ENCODE measurements at regions not wholly inside any gene's neighbourhood (a gene's known extent, or its start where the extent isn't known, plus 50 kb on each side); places are given as distances from the start of the nearest gene placed in this dataset.
"Not testable (repeated sequence)": the region's sequence is repeated elsewhere in the genome, so short reads cannot be mapped to it uniquely, and the experiment has no call there.

DNA sequence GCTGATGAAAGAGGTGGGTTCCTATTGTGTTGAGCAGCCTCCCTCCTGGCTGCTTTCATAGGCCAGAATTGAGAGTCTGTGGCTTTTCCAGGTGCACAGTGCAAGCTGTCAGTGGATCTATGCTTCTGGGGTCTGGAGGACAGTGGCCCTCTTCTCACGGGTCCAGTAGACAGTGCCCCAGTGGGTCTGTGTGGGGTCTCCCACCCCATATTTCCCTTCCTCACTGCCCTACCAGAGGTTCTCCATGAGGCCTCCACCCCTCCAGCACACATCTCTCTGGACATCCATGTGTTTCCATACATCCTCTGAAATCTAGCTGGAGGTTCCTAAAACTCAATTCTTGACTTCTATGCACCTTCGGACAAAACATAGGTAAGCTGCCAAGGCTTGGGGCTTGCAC lies 201.2 kb downstream of the FAM43A start:
- no peaks in the 10 kb centered on the region for H3K27me3 ChIP-seq (ENCODE audit: insufficient read depth)
- H3K9me2 ChIP-seq = no peaks in the 10 kb centered on the region
- TF ChIP-seq TCF12 (IDR thresholded peaks at IDR 0.05) = no peak
- TF ChIP-seq CHD2 (IDR thresholded peaks at IDR 0.05; ENCODE audit: low read length, partially characterized antibody) = no peak
- TF ChIP-seq NFIC (IDR thresholded peaks at IDR 0.05; ENCODE audit: borderline replicate concordance) = no peak
- TF ChIP-seq FOXJ3 (CRISPR knock-in tag; IDR thresholded peaks at IDR 0.05) = no peak
- TF ChIP-seq TAF1 (IDR thresholded peaks at IDR 0.05; ENCODE audit: borderline replicate concordance, low read depth, low read length) = no peak
- TF ChIP-seq, protein P1, sequence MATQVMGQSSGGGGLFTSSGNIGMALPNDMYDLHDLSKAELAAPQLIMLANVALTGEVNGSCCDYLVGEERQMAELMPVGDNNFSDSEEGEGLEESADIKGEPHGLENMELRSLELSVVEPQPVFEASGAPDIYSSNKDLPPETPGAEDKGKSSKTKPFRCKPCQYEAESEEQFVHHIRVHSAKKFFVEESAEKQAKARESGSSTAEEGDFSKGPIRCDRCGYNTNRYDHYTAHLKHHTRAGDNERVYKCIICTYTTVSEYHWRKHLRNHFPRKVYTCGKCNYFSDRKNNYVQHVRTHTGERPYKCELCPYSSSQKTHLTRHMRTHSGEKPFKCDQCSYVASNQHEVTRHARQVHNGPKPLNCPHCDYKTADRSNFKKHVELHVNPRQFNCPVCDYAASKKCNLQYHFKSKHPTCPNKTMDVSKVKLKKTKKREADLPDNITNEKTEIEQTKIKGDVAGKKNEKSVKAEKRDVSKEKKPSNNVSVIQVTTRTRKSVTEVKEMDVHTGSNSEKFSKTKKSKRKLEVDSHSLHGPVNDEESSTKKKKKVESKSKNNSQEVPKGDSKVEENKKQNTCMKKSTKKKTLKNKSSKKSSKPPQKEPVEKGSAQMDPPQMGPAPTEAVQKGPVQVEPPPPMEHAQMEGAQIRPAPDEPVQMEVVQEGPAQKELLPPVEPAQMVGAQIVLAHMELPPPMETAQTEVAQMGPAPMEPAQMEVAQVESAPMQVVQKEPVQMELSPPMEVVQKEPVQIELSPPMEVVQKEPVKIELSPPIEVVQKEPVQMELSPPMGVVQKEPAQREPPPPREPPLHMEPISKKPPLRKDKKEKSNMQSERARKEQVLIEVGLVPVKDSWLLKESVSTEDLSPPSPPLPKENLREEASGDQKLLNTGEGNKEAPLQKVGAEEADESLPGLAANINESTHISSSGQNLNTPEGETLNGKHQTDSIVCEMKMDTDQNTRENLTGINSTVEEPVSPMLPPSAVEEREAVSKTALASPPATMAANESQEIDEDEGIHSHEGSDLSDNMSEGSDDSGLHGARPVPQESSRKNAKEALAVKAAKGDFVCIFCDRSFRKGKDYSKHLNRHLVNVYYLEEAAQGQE (IDR thresholded peaks at IDR 0.05; ENCODE audit: low read depth, low read length) = no peak
- no peak for TF ChIP-seq TEAD4 (IDR thresholded peaks at IDR 0.05; ENCODE audit: borderline replicate concordance, insufficient read depth)
- TF ChIP-seq EP300 (IDR thresholded peaks at IDR 0.05; ENCODE audit: borderline replicate concordance in 1 of 2, low read depth in 1 of 2, low read length in 1 of 2) = no peak
- TF ChIP-seq, protein P2, sequence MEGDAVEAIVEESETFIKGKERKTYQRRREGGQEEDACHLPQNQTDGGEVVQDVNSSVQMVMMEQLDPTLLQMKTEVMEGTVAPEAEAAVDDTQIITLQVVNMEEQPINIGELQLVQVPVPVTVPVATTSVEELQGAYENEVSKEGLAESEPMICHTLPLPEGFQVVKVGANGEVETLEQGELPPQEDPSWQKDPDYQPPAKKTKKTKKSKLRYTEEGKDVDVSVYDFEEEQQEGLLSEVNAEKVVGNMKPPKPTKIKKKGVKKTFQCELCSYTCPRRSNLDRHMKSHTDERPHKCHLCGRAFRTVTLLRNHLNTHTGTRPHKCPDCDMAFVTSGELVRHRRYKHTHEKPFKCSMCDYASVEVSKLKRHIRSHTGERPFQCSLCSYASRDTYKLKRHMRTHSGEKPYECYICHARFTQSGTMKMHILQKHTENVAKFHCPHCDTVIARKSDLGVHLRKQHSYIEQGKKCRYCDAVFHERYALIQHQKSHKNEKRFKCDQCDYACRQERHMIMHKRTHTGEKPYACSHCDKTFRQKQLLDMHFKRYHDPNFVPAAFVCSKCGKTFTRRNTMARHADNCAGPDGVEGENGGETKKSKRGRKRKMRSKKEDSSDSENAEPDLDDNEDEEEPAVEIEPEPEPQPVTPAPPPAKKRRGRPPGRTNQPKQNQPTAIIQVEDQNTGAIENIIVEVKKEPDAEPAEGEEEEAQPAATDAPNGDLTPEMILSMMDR (IDR thresholded peaks at IDR 0.05) = no peak
- TF ChIP-seq, protein P3, sequence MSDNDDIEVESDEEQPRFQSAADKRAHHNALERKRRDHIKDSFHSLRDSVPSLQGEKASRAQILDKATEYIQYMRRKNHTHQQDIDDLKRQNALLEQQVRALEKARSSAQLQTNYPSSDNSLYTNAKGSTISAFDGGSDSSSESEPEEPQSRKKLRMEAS (IDR thresholded peaks at IDR 0.05; ENCODE audit: low read depth) = no peak
- no peak for TF ChIP-seq RCOR1 (IDR thresholded peaks at IDR 0.05; ENCODE audit: low read length)
- TF ChIP-seq, protein P4, sequence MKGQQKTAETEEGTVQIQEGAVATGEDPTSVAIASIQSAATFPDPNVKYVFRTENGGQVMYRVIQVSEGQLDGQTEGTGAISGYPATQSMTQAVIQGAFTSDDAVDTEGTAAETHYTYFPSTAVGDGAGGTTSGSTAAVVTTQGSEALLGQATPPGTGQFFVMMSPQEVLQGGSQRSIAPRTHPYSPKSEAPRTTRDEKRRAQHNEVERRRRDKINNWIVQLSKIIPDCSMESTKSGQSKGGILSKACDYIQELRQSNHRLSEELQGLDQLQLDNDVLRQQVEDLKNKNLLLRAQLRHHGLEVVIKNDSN (IDR thresholded peaks at IDR 0.05; ENCODE audit: borderline replicate concordance, low read depth) = no peak
- TF ChIP-seq POLR2AphosphoS5 (IDR thresholded peaks at IDR 0.05; ENCODE audit: low read depth, low read length) = no peak
- no peak for TF ChIP-seq FOXM1 (IDR thresholded peaks at IDR 0.05; ENCODE audit: low read depth)
- H3K79me2 ChIP-seq (ENCODE audit: insufficient read depth) = no peaks in the 10 kb centered on the region
- ChIA-PET POLR2A (no interaction called here), CTCF (interaction anchor here (0.6 kb wide), 1 partner anchor 23 kb away, joined by 3 read pairs; no protein-coding TSS in a partner anchor)
- no peaks in the 10 kb centered on the region for H3K9me3 ChIP-seq
- no peak overlapping the region for H3K27ac ChIP-seq (ENCODE audit: low read depth in 2 of 2, low read length in 1 of 2)
- no peak overlapping the region for H3K4me2 ChIP-seq
- H3K9ac ChIP-seq = no peak overlapping the region
- 63% methylated on average over 1 of the region's 2 CpGs for WGBS (ENCODE audit: low lambda C conversion rate)
- no peak overlapping the region for H2AFZ ChIP-seq (ENCODE audit: low read depth)
- no peaks in the 10 kb centered on the region for H3F3A ChIP-seq (replicated peaks; ENCODE audit: insufficient read depth)
- no peaks in the 10 kb centered on the region for H4K20me1 ChIP-seq (ENCODE audit: insufficient read depth)
- H3K4me1 ChIP-seq (ENCODE audit: control insufficient read depth in 1 of 2, insufficient read depth in 2 of 2, low read depth in 1 of 2, low read length in 1 of 2) = peaks cover 0 to 6% of the 10 kb centered on the region in 2 experiments; a peak in 1 of 4 replicates
- H3K36me3 ChIP-seq (replicated peaks in 1 of 2; ENCODE audit: control insufficient read depth in 1 of 2, insufficient read depth in 2 of 2, low read length in 1 of 2) = no peaks in the 10 kb centered on the region
- DNase-seq = no peak
- H3K4me3 ChIP-seq (ENCODE audit: low read depth in 2 of 2, low read length in 1 of 2) = no peak overlapping the region

DNA sequence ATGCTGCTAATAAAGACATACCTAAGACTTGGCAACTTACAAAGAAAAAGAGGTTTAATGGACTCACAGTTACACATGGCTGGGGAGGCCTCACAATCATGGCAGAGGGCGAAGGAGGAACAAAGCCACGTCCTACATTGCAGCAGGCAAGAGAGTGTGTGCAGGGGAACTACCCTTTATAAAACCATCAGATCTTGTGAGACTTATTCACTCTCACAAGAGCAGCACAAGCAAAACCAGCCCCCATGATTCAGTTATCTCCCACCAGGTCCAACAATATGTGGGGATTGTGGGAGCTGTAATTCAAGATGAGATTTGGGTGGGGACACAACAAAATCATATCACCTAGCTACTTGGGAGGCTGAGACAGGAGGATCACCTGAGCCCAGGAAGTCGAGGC lies 202.4 kb downstream of the FAM43A start:
- H3K4me3 ChIP-seq (ENCODE audit: low read depth in 2 of 2, low read length in 1 of 2); H3K9me3 ChIP-seq; H3K9me2 ChIP-seq; H4K20me1 ChIP-seq (ENCODE audit: insufficient read depth); H3K4me1 ChIP-seq (ENCODE audit: control insufficient read depth in 1 of 2, insufficient read depth in 2 of 2, low read depth in 1 of 2, low read length in 1 of 2); H2AFZ ChIP-seq (ENCODE audit: low read depth); CTCF ChIA-PET; H3K9ac ChIP-seq; H3K79me2 ChIP-seq (ENCODE audit: insufficient read depth); H3K27ac ChIP-seq (ENCODE audit: low read depth in 2 of 2, low read length in 1 of 2); H3K4me2 ChIP-seq; H3K36me3 ChIP-seq (replicated peaks in 1 of 2; ENCODE audit: control insufficient read depth in 1 of 2, insufficient read depth in 2 of 2, low read length in 1 of 2); H3F3A ChIP-seq (replicated peaks; ENCODE audit: insufficient read depth); POLR2A ChIA-PET; DNase-seq; H3K27me3 ChIP-seq (ENCODE audit: insufficient read depth): not testable (repeated sequence)
- 45% methylated on average over 3 of the region's 3 CpGs for WGBS (ENCODE audit: low lambda C conversion rate)
